ENCODE measurements at regions not wholly inside any gene's neighbourhood (a gene's known extent, or its start where the extent isn't known, plus 50 kb on each side); places are given as distances from the start of the nearest gene placed in this dataset.

DNA sequence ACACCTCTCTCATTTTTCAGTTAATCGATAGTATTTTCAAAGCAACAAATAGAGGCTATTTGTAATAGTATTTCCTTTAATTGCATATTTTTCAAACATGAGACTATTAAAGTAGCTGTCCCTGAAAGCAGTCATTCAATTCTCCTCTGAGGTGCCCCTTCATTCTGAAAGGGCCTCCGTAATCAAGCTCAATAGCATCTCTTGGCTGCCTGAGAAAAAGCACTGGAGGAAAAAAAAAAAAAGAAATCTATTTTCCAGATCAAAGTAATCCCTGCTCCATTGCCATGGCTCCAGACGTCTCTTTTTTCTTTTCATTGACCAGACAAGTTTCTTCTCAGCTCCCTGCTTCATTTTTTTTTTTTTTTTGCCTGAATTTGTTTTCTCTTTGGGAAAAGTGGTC, 154.5 kb upstream of the BLID start:
- TF ChIP-seq, protein P1, sequence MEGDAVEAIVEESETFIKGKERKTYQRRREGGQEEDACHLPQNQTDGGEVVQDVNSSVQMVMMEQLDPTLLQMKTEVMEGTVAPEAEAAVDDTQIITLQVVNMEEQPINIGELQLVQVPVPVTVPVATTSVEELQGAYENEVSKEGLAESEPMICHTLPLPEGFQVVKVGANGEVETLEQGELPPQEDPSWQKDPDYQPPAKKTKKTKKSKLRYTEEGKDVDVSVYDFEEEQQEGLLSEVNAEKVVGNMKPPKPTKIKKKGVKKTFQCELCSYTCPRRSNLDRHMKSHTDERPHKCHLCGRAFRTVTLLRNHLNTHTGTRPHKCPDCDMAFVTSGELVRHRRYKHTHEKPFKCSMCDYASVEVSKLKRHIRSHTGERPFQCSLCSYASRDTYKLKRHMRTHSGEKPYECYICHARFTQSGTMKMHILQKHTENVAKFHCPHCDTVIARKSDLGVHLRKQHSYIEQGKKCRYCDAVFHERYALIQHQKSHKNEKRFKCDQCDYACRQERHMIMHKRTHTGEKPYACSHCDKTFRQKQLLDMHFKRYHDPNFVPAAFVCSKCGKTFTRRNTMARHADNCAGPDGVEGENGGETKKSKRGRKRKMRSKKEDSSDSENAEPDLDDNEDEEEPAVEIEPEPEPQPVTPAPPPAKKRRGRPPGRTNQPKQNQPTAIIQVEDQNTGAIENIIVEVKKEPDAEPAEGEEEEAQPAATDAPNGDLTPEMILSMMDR (IDR thresholded peaks at IDR 0.05): no peak
- H3K36me3 Mint-ChIP-seq (ENCODE audit: low read depth): no peaks in the 10 kb centered on the region
- H3K4me3 Mint-ChIP-seq (ENCODE audit: unreplicated experiment): no peak overlapping the region
- H3K4me1 Mint-ChIP-seq (ENCODE audit: low read depth): peaks cover 5% of the 10 kb centered on the region
- no peaks in the 10 kb centered on the region for H3K9me3 Mint-ChIP-seq (ENCODE audit: low read depth)
- H3K27me3 Mint-ChIP-seq (ENCODE audit: low read depth): peaks cover 8% of the 10 kb centered on the region
- no peak for DNase-seq (ENCODE audit: low spot score)
- no peak overlapping the region for H3K27ac Mint-ChIP-seq (ENCODE audit: unreplicated experiment)

DNA sequence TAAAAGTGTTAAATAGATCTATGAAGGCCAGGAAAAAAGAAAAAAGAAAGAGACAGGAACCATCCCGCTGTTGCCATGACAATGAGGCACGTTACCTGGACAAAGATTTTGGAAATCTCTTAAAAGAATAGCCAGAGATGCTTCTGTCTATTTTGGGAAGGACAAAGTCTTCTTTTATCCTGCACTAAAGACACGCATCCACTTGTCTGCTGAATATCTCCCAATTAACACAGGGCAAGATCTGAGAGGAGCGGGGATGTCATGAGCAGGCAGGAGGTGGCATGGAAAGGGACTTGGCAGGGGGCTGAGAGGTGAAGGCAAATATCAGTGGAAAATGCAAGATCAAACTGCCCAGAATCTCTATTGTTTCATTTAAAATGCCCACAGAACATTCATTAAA, 153.8 kb upstream of the BLID start:
- Mint-ChIP-seq H3K9me3 (ENCODE audit: low read depth) (no peaks in the 10 kb centered on the region), H3K4me3 (ENCODE audit: unreplicated experiment) (no peak overlapping the region), H3K27me3 (ENCODE audit: low read depth) (peaks cover 8% of the 10 kb centered on the region), H3K4me1 (ENCODE audit: low read depth) (peaks cover 5% of the 10 kb centered on the region), H3K27ac (ENCODE audit: unreplicated experiment) (no peak overlapping the region), H3K36me3 (ENCODE audit: low read depth) (no peaks in the 10 kb centered on the region)
- TF ChIP-seq, protein P1 (IDR thresholded peaks at IDR 0.05): no peak
- DNase-seq (ENCODE audit: low spot score): no peak

DNA sequence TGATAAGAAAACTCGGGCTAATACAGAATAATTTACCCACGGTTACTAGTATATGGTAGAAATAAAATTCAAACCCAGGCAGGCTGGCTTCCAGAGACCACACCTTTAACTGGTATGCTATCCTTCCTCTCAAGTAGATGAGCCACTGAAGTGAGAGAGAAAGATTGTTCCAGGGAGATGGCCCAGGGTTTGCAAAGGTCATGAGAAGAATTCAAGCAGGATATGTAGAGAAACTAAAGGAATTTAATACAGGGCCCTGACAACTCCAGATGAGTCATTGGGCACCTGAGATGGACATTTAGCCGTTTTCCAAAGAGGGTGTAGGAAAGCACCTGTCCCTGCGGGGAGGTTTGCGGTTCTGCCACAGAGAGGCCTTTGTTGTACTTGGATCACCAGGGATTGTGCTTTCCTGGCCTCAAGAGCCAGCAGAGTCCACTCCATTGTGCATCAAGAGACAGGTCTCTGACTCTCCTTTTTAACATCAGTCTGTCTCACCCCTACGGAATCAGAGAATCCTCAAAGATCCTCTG, 152.7 kb upstream of the BLID start:
- no peak for DNase-seq (ENCODE audit: low spot score)
- no peaks in the 10 kb centered on the region for H3K36me3 Mint-ChIP-seq (ENCODE audit: low read depth)
- H3K27ac Mint-ChIP-seq (ENCODE audit: unreplicated experiment): no peak overlapping the region
- TF ChIP-seq, protein P1 (IDR thresholded peaks at IDR 0.05): no peak
- H3K9me3 Mint-ChIP-seq (ENCODE audit: low read depth): no peaks in the 10 kb centered on the region
- H3K27me3 Mint-ChIP-seq (ENCODE audit: low read depth): peaks cover 10% of the 10 kb centered on the region
- H3K4me3 Mint-ChIP-seq (ENCODE audit: unreplicated experiment): no peak overlapping the region
- H3K4me1 Mint-ChIP-seq (ENCODE audit: low read depth): peaks cover 5% of the 10 kb centered on the region

DNA sequence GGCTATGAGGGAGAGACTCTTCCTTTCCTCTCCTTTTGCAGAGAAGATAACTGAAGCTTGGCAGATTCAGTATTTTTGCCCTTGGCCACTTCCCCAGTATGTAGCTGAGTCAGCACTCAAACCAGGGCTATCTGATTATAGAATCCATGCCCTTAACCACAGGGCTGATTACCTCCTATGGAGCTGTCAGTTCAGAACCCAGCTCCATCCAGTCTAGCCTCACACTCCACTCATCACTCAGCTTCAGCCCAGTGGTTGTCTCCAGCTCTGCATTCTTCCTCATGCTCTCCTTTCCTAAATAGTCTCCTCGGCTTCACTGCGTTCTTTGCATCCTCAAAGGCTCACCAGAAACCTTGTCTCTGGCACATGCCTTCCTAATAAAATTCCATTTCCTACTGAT, 151.6 kb upstream of the BLID start:
- peaks cover 7% of the 10 kb centered on the region for H3K27me3 Mint-ChIP-seq (ENCODE audit: low read depth)
- no peak overlapping the region for H3K4me3 Mint-ChIP-seq (ENCODE audit: unreplicated experiment)
- no peaks in the 10 kb centered on the region for H3K36me3 Mint-ChIP-seq (ENCODE audit: low read depth)
- no peak overlapping the region for H3K27ac Mint-ChIP-seq (ENCODE audit: unreplicated experiment)
- TF ChIP-seq, protein P1 (IDR thresholded peaks at IDR 0.05): no peak
- no peaks in the 10 kb centered on the region for H3K9me3 Mint-ChIP-seq (ENCODE audit: low read depth)
- H3K4me1 Mint-ChIP-seq (ENCODE audit: low read depth): peaks cover 5% of the 10 kb centered on the region
- DNase-seq (ENCODE audit: low spot score): no peak

DNA sequence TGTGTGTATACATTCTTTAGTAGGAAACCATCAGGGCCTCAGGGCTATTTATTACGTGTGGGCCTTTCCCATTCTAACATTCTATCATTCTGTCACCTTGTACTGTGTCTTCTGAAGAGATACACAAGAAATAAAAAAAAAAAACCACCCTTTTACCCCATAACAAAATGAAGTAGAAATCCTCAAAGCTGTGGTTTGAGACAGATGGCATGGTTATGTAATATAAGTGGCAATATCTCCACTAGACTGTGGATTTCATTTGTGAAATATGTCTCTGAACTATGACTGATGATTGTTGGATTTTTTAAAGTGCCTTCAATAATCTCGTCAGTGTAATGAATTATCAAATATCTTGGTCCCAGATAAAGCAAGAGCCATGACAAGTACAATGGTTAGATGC, 150.0 kb upstream of the BLID start:
- Mint-ChIP-seq H3K36me3 (ENCODE audit: low read depth) (no peaks in the 10 kb centered on the region), H3K27me3 (ENCODE audit: low read depth) (peaks cover 8% of the 10 kb centered on the region)
- TF ChIP-seq, protein P1 (IDR thresholded peaks at IDR 0.05): no peak

More for the DNA sequence above, 150.0 kb upstream of the BLID start:
- DNase-seq (ENCODE audit: low spot score): no peak
- no peak overlapping the region for H3K27ac Mint-ChIP-seq (ENCODE audit: unreplicated experiment)
- H3K4me3 Mint-ChIP-seq (ENCODE audit: unreplicated experiment): no peak overlapping the region
- no peaks in the 10 kb centered on the region for H3K9me3 Mint-ChIP-seq (ENCODE audit: low read depth)
- H3K4me1 Mint-ChIP-seq (ENCODE audit: low read depth): peaks cover 5% of the 10 kb centered on the region

Measured in chondrocyte (in vitro differentiated cells).